ENCODE measurements at regions not wholly inside any gene's neighbourhood (a gene's known extent, or its start where the extent isn't known, plus 50 kb on each side); places are given as distances from the start of the nearest gene placed in this dataset.
A peak's percentile ranks its signal among the peaks of the same experiment; 100 is the strongest.

DNA sequence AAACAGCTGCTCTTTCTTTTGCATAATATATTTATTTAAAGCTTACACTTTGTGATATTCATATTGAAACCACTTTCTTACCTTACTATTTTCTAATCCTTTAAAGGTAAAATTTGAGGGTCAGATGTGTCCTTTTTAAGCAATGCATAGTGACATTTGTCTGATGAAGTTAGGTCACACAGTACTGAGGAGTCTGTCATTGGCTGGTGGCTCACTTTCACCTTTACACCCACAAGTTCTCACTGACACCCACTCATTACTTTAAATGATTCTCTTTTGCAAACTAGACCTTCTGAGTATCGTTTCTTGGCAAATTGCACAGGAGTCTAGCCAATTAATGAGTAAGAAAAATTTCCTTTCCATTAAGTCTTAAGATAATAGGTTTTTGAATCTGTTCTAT is 758.3 kb upstream of the ARPP21 start:
- H3K36me3 Mint-ChIP-seq (ENCODE audit: insufficient read depth, unreplicated experiment) = no peaks in the 10 kb centered on the region
- no peaks in the 10 kb centered on the region for H3K9me3 Mint-ChIP-seq (ENCODE audit: unreplicated experiment)
- DNase-seq (ENCODE audit: unreplicated experiment) = no peak
- H3K4me1 Mint-ChIP-seq (ENCODE audit: insufficient read depth, unreplicated experiment) = no peaks in the 10 kb centered on the region
- peaks cover 23% of the 10 kb centered on the region for H3K27me3 Mint-ChIP-seq (ENCODE audit: insufficient read depth, unreplicated experiment)
- ChIA-PET POLR2A (no interaction called here), CTCF (no interaction called here)
- H3K4me3 Mint-ChIP-seq (ENCODE audit: unreplicated experiment) = no peak overlapping the region
- no peak overlapping the region for H3K27ac Mint-ChIP-seq (ENCODE audit: low read depth, unreplicated experiment)
- TF ChIP-seq, protein P1, sequence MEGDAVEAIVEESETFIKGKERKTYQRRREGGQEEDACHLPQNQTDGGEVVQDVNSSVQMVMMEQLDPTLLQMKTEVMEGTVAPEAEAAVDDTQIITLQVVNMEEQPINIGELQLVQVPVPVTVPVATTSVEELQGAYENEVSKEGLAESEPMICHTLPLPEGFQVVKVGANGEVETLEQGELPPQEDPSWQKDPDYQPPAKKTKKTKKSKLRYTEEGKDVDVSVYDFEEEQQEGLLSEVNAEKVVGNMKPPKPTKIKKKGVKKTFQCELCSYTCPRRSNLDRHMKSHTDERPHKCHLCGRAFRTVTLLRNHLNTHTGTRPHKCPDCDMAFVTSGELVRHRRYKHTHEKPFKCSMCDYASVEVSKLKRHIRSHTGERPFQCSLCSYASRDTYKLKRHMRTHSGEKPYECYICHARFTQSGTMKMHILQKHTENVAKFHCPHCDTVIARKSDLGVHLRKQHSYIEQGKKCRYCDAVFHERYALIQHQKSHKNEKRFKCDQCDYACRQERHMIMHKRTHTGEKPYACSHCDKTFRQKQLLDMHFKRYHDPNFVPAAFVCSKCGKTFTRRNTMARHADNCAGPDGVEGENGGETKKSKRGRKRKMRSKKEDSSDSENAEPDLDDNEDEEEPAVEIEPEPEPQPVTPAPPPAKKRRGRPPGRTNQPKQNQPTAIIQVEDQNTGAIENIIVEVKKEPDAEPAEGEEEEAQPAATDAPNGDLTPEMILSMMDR (IDR thresholded peaks at IDR 0.05; ENCODE audit: unreplicated experiment) = no peak
- no TSS peak for BruUV-seq (replicated peaks)
- intact Hi-C loops (cut with micrococcal nuclease) = loop anchor here (5.0 kb wide), 1 partner anchor 781 kb away; no protein-coding TSS in a partner anchor

DNA sequence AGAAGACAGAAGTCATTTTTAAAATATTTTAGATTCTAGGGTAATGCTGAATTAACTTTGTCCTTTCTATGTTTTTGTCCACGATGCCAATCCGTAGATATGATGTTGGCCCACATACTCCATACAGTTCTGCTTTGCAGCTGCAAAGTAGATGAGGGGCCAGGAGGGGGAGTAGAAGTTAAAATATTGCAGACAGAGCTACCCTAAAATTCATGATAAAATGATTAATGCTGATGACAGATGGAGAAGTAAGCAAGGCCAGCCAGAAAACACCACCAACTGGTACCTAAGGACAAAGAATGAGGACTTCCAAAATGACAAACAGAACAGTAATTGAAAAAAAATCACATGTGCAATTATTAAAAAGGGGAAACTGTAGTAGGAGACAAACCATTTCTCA is 756.6 kb upstream of the ARPP21 start:
- no TSS peak for BruUV-seq (replicated peaks)
- Mint-ChIP-seq H3K9me3 (ENCODE audit: unreplicated experiment) (no peaks in the 10 kb centered on the region), H3K4me1 (ENCODE audit: insufficient read depth, unreplicated experiment) (no peaks in the 10 kb centered on the region), H3K36me3 (ENCODE audit: insufficient read depth, unreplicated experiment) (no peaks in the 10 kb centered on the region), H3K4me3 (ENCODE audit: unreplicated experiment) (no peak overlapping the region), H3K27ac (ENCODE audit: low read depth, unreplicated experiment) (no peak overlapping the region), H3K27me3 (ENCODE audit: insufficient read depth, unreplicated experiment) (peaks cover 23% of the 10 kb centered on the region)
- TF ChIP-seq, protein P1 (IDR thresholded peaks at IDR 0.05; ENCODE audit: unreplicated experiment) = peak; percentile 44
- peak; percentile 11 for DNase-seq (ENCODE audit: unreplicated experiment)
- CTCF ChIA-PET = interaction anchor here (0.7 kb wide), 2 partner anchors 9 to 94 kb away, joined by 3 read pairs; no protein-coding TSS in a partner anchor
- intact Hi-C loops (cut with micrococcal nuclease) = loop anchor here (1.0 to 5.0 kb wide), 2 partner anchors 780 to 1026 kb away; no protein-coding TSS in a partner anchor
- POLR2A ChIA-PET = no interaction called here

DNA sequence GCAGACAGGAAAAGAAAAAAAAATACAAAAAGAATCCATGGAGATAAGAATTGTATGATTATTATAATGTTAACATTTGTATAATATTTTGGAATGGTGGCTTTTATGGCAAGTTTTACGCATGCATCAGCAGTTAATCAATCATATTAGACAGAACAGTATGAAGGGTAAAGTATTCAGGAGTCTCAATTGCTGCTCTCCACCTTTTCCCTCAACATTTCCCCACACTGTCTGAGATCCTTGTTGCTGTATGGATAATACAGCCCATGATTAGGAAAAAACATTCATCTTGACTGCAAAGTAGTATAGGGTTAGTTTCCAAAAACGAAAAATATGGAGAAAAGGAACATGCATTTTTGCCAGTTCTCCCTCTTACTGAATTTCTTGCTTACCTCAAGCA is 755.3 kb upstream of the ARPP21 start:
- H3K27me3 Mint-ChIP-seq (ENCODE audit: insufficient read depth, unreplicated experiment) = peaks cover 23% of the 10 kb centered on the region
- no peaks in the 10 kb centered on the region for H3K4me1 Mint-ChIP-seq (ENCODE audit: insufficient read depth, unreplicated experiment)
- no peaks in the 10 kb centered on the region for H3K9me3 Mint-ChIP-seq (ENCODE audit: unreplicated experiment)
- DNase-seq (ENCODE audit: unreplicated experiment) = no peak
- ChIA-PET POLR2A (no interaction called here), CTCF (no interaction called here)
- no peak overlapping the region for H3K27ac Mint-ChIP-seq (ENCODE audit: low read depth, unreplicated experiment)
- no peaks in the 10 kb centered on the region for H3K36me3 Mint-ChIP-seq (ENCODE audit: insufficient read depth, unreplicated experiment)
- TF ChIP-seq, protein P1 (IDR thresholded peaks at IDR 0.05; ENCODE audit: unreplicated experiment) = no peak
- no TSS peak for BruUV-seq (replicated peaks)
- no peak overlapping the region for H3K4me3 Mint-ChIP-seq (ENCODE audit: unreplicated experiment)
- intact Hi-C loops (cut with micrococcal nuclease) = loop anchor here (5.0 kb wide), 1 partner anchor 778 kb away; no protein-coding TSS in a partner anchor

DNA sequence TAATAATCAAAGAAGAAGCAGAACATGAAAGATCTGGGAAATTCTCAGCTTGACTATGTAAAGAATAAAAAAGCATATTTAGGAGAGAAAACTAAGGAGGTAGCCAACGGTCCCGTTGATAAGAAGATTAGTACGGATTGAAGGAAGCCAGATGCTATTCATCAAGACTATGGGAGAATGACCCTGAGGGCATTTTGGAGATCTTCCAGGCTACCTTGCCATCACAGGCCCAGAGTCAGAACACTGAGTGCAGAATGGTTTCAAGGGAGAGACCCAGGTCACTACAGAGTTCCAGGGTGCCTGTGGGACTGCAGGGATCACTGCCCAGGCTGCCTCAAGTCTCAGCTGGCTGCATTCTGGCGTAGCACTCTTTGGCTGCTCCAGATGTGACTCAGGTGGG is 752.9 kb upstream of the ARPP21 start:
- H3K4me1 Mint-ChIP-seq (ENCODE audit: insufficient read depth, unreplicated experiment) = peaks cover under 1% of the 10 kb centered on the region
- DNase-seq (ENCODE audit: unreplicated experiment) = no peak
- intact Hi-C loops (cut with micrococcal nuclease) = no loop called here
- H3K36me3 Mint-ChIP-seq (ENCODE audit: insufficient read depth, unreplicated experiment) = no peaks in the 10 kb centered on the region
- no peak overlapping the region for H3K4me3 Mint-ChIP-seq (ENCODE audit: unreplicated experiment)
- CTCF ChIA-PET = no interaction called here
- H3K27ac Mint-ChIP-seq (ENCODE audit: low read depth, unreplicated experiment) = no peak overlapping the region
- peaks cover 12% of the 10 kb centered on the region for H3K27me3 Mint-ChIP-seq (ENCODE audit: insufficient read depth, unreplicated experiment)
- BruUV-seq (replicated peaks) = no TSS peak
- TF ChIP-seq, protein P1 (IDR thresholded peaks at IDR 0.05; ENCODE audit: unreplicated experiment) = no peak
- H3K9me3 Mint-ChIP-seq (ENCODE audit: unreplicated experiment) = peaks cover 2% of the 10 kb centered on the region
- POLR2A ChIA-PET = no interaction called here
